Lower leg skin (tissue), 3 donors: ENCODE measurements at regions not wholly inside any gene's neighbourhood (a gene's known extent, or its start where the extent isn't known, plus 50 kb on each side); places are given as distances from the start of the nearest gene placed in this dataset.

Experiments
- POLR2A ChIP-seq, 2 donors: fragments of 450-650 bp; IDR thresholded peaks; one replicate each; pipeline ENCODE4 v1.6.1; 2016 to 2017; ENCODE audit warnings: antibody characterized with exemption in 2 of 2, mild to moderate bottlenecking in 1 of 2, moderate library complexity in 1 of 2
- TF ChIP-seq, protein P1 (sequence below), 3 donors: fragments of 450-650 bp; IDR thresholded peaks; one replicate each; pipeline ENCODE4 v1.5.1; 2016; ENCODE audit warnings: antibody characterized with exemption in 3 of 3, mild to moderate bottlenecking in 3 of 3, moderate library complexity in 2 of 3

DNA sequence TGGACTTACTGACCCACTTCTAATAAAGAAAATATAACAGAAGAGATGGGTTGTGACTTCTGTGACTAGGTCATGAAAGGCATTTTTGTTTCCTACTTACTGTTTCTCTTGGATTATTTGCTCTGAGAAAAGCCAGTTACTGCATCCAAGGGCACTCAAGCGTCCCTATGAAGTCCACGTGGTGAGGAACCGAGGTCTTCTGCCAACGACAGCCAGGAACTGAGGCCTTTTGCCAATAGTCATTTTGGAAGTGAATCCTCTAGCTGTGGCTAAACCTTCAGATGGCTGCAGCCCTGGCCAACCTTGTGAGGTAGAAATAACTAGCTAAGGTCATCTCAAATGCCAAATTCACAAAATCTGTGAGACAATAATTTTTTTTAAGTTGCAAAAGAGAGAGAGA lies 449.8 kb upstream of the RGPD4 start:
- no peak for TF ChIP-seq POLR2A (IDR thresholded peaks at IDR 0.05)
- TF ChIP-seq, protein P1, sequence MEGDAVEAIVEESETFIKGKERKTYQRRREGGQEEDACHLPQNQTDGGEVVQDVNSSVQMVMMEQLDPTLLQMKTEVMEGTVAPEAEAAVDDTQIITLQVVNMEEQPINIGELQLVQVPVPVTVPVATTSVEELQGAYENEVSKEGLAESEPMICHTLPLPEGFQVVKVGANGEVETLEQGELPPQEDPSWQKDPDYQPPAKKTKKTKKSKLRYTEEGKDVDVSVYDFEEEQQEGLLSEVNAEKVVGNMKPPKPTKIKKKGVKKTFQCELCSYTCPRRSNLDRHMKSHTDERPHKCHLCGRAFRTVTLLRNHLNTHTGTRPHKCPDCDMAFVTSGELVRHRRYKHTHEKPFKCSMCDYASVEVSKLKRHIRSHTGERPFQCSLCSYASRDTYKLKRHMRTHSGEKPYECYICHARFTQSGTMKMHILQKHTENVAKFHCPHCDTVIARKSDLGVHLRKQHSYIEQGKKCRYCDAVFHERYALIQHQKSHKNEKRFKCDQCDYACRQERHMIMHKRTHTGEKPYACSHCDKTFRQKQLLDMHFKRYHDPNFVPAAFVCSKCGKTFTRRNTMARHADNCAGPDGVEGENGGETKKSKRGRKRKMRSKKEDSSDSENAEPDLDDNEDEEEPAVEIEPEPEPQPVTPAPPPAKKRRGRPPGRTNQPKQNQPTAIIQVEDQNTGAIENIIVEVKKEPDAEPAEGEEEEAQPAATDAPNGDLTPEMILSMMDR (IDR thresholded peaks at IDR 0.05): no peak
